MCF 10A (cell line): ENCODE measurements at regions not wholly inside any gene's neighbourhood (a gene's known extent, or its start where the extent isn't known, plus 50 kb on each side); places are given as distances from the start of the nearest gene placed in this dataset.
A peak's percentile ranks its signal among the peaks of the same experiment; 100 is the strongest.

Experiments
- BruUV-seq: library from RNA; stranded (reverse); fragments of 400-500 nt; replicated peaks from 2 replicates; lab custom pipeline; 2021; lab: Mats Ljungman, UMichigan
- CTCF ChIA-PET: fragments of 300-600 bp; sonication (Branson Sonifier 250); formaldehyde crosslinking; extraction: SDS; loops from one replicate; lab custom pipeline; 2021; ENCODE audit warnings: antibody characterized with exemption, inconsistent platforms; lab: Yijun Ruan, JAX
- POLR2A ChIA-PET: fragments of 300-600, 350-650 bp; sonication (Branson Sonifier 250); formaldehyde crosslinking; extraction: SDS; loops from one replicate; lab custom pipeline; 2020; ENCODE audit warnings: antibody characterized with exemption, inconsistent platforms; lab: Yijun Ruan, JAX
- DNase-seq: peaks from one replicate; pipeline ENCODE4 v3.0.0-alpha.2; 2018; ENCODE audit not compliant: unreplicated experiment
- H3K27ac Mint-ChIP-seq: one replicate; pipeline ENCODE4 v1.8.0; 2022; ENCODE audit warnings: mild to moderate bottlenecking, low read depth, mixed read lengths; ENCODE audit not compliant: unreplicated experiment
- H3K27me3 Mint-ChIP-seq: one replicate; pipeline ENCODE4 v1.8.0; 2022; ENCODE audit warnings: mixed read lengths; ENCODE audit not compliant: insufficient read depth, unreplicated experiment
- H3K36me3 Mint-ChIP-seq: one replicate; pipeline ENCODE4 v1.8.0; 2022; ENCODE audit warnings: mild to moderate bottlenecking, moderate library complexity, mixed read lengths; ENCODE audit not compliant: insufficient read depth, unreplicated experiment
- H3K4me1 Mint-ChIP-seq: one replicate; pipeline ENCODE4 v1.8.0; 2022; ENCODE audit warnings: mixed read lengths; ENCODE audit not compliant: insufficient read depth, unreplicated experiment
- H3K4me3 Mint-ChIP-seq: one replicate; pipeline ENCODE4 v1.8.0; 2022; ENCODE audit warnings: mild to moderate bottlenecking, moderate library complexity, mixed read lengths; ENCODE audit not compliant: unreplicated experiment
- H3K9me3 Mint-ChIP-seq: one replicate; pipeline ENCODE4 v1.8.0; 2022; ENCODE audit warnings: mixed read lengths; ENCODE audit not compliant: unreplicated experiment
- CTCF ChIP-seq: fragments of 200-600 bp; IDR thresholded peaks from one replicate; pipeline ENCODE4 v1.8.0; 2022; ENCODE audit warnings: antibody characterized with exemption, mild to moderate bottlenecking; ENCODE audit not compliant: unreplicated experiment
- intact Hi-C: fragments of 100-400 bp; cut with micrococcal nuclease; formaldehyde crosslinking; loops from 2 replicates; pipeline ENCODE4 v1.14.1; 2022

- Mint-ChIP-seq H3K27me3 (no peaks in the 10 kb centered on the region), H3K4me3 (no peak overlapping the region), H3K9me3 (no peaks in the 10 kb centered on the region), H3K4me1 (no peaks in the 10 kb centered on the region), H3K27ac (no peak overlapping the region), H3K36me3 (no peaks in the 10 kb centered on the region)
- BruUV-seq = no TSS peak
- TF ChIP-seq CTCF = no peak
- intact Hi-C loops = no loop called here
- CTCF ChIA-PET = no interaction called here
- POLR2A ChIA-PET = no interaction called here
- DNase-seq = no peak
Measured at GRCh38 chr3:95886616-95887015, 927.8 kb upstream of the EPHA6 start.

DNA sequence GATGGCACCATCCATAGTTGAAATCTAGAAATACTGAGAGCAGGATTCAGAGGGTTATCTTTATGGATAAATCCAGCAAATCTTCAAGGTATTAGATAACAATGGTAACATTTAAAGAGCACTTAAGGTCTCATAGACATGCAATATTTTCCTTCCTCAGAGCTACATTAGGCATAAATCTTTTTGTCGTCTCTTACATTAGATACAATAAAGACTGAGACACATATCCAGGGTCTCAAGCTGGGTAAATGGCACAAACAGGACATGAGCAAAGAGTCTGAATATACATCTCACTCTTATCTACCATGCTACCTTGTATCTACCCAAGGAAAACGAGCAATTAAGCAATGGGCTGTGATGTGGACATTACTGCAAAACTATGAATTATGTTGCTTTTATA lies 927.3 kb upstream of the EPHA6 start:
- Mint-ChIP-seq H3K27ac (no peak overlapping the region), H3K9me3 (no peaks in the 10 kb centered on the region), H3K4me3 (no peak overlapping the region), H3K27me3 (no peaks in the 10 kb centered on the region), H3K4me1 (no peaks in the 10 kb centered on the region), H3K36me3 (no peaks in the 10 kb centered on the region)
- CTCF ChIA-PET = no interaction called here
- POLR2A ChIA-PET = no interaction called here
- no peak for DNase-seq
- intact Hi-C loops = no loop called here
- no TSS peak for BruUV-seq
- no peak for TF ChIP-seq CTCF

GRCh38 chr3:95894820-95895219 lies 919.6 kb upstream of the EPHA6 start:
- no peak for TF ChIP-seq CTCF
- H3K27ac Mint-ChIP-seq = no peak overlapping the region
- no peaks in the 10 kb centered on the region for H3K36me3 Mint-ChIP-seq
- ChIA-PET CTCF (no interaction called here), POLR2A (interaction anchor here (0.8 kb wide), 1 partner anchor 76 kb away, joined by 3 read pairs; no protein-coding TSS in a partner anchor)
- H3K4me3 Mint-ChIP-seq = no peak overlapping the region
- H3K9me3 Mint-ChIP-seq = peaks cover 7% of the 10 kb centered on the region
- peaks cover 11% of the 10 kb centered on the region for H3K4me1 Mint-ChIP-seq
- intact Hi-C loops = no loop called here
- DNase-seq = no peak
- H3K27me3 Mint-ChIP-seq = no peaks in the 10 kb centered on the region
- BruUV-seq = no TSS peak

- Mint-ChIP-seq H3K27ac (no peak overlapping the region), H3K4me1 (peaks cover 14% of the 10 kb centered on the region), H3K4me3 (no peak overlapping the region), H3K36me3 (no peaks in the 10 kb centered on the region), H3K9me3 (no peaks in the 10 kb centered on the region), H3K27me3 (no peaks in the 10 kb centered on the region)
- ChIA-PET POLR2A (interaction anchor here (0.6 to 1.3 kb wide), 3 partner anchors 24 to 367 kb away, joined by 3 to 4 read pairs (median 3); no protein-coding TSS in a partner anchor), CTCF (interaction anchor here (0.7 kb wide), 1 partner anchor 68 kb away, joined by 3 read pairs; no protein-coding TSS in a partner anchor)
- peak; percentile 23 for DNase-seq
- no peak for TF ChIP-seq CTCF
- intact Hi-C loops = no loop called here
- no TSS peak for BruUV-seq
Measured at GRCh38 chr3:95899494-95899893, 914.9 kb upstream of the EPHA6 start.
